HEK293 (cell line): ENCODE measurements at regions not wholly inside any gene's neighbourhood (a gene's known extent, or its start where the extent isn't known, plus 50 kb on each side); places are given as distances from the start of the nearest gene placed in this dataset.
"Not testable (repeated sequence)": the region's sequence is repeated elsewhere in the genome, so short reads cannot be mapped to it uniquely, and the experiment has no call there.

Experiments used
- CTCF ChIA-PET: fragments of 350-600 bp; formaldehyde crosslinking; extraction: SDS; loops from one replicate; lab custom pipeline; 2021; ENCODE audit warnings: antibody characterized with exemption; lab: Yijun Ruan, JAX
- POLR2A ChIA-PET: fragments of 300-600 bp; formaldehyde crosslinking; extraction: SDS; loops from one replicate; lab custom pipeline; 2020; ENCODE audit warnings: antibody characterized with exemption, inconsistent platforms; lab: Yijun Ruan, JAX
- H3K27ac ChIP-seq: fragments of 200-500 bp; sonication (Bioruptor generic); 2 replicates; pipeline ENCODE4 v1.5.1; 2014; ENCODE audit warnings: low read depth, low read length, control low read depth, inconsistent platforms; ENCODE audit errors: extremely low read depth
- H3K36me3 ChIP-seq, 2 experiments: fragments of 200-500 bp in 1 of 2; sonication (Bioruptor generic) in 1 of 2; 1 replicate in 1 of 2; 2 replicates in 1 of 2; pipeline ENCODE4 v1.5.1; 2014 to 2017; ENCODE audit warnings: inconsistent platforms in 2 of 2, low read length in 2 of 2; ENCODE audit not compliant: control insufficient read depth in 2 of 2, insufficient read depth in 1 of 2
- H3K4me1 ChIP-seq: fragments of 200-500 bp; sonication (Bioruptor generic); 2 replicates; pipeline ENCODE4 v1.5.1; 2014; ENCODE audit warnings: mild to moderate bottlenecking, low read length, inconsistent platforms; ENCODE audit not compliant: control insufficient read depth, insufficient read depth
- H3K4me3 ChIP-seq: 2 replicates; pipeline ENCODE4 v1.5.1; 2011; ENCODE audit warnings: low read depth, mild to moderate bottlenecking, control low read depth, low read length, moderate library complexity
- H3K9me3 ChIP-seq: fragments of 200-500 bp; sonication (Bioruptor generic); 2 replicates; pipeline ENCODE4 v1.5.1; 2014; ENCODE audit warnings: low read depth, low read length, inconsistent platforms; ENCODE audit not compliant: control insufficient read depth, insufficient read depth

GRCh38 chr2:111373989-111374388 is 253.3 kb downstream of the BCL2L11 start:
- POLR2A ChIA-PET, H3K4me1 ChIP-seq, H3K4me3 ChIP-seq, H3K36me3 ChIP-seq, H3K9me3 ChIP-seq, H3K27ac ChIP-seq: not testable (repeated sequence)
- CTCF ChIA-PET = interaction anchor here (0.6 kb wide), 1 partner anchor 468 kb away, joined by 3 read pairs; no protein-coding TSS in a partner anchor

GRCh38 chr2:111374734-111375133 is 254.0 kb downstream of the BCL2L11 start:
- POLR2A ChIA-PET, H3K9me3 ChIP-seq, H3K4me1 ChIP-seq, CTCF ChIA-PET, H3K27ac ChIP-seq, H3K4me3 ChIP-seq, H3K36me3 ChIP-seq: not testable (repeated sequence)

- H3K36me3 ChIP-seq, H3K27ac ChIP-seq, CTCF ChIA-PET, POLR2A ChIA-PET, H3K4me1 ChIP-seq, H3K4me3 ChIP-seq, H3K9me3 ChIP-seq: not testable (repeated sequence)
Observed at GRCh38 chr2:111375320-111375883, 254.7 kb downstream of the BCL2L11 start.

GRCh38 chr2:111376272-111376970 is 255.7 kb downstream of the BCL2L11 start:
- H3K4me3 ChIP-seq, CTCF ChIA-PET, H3K9me3 ChIP-seq, H3K27ac ChIP-seq, H3K36me3 ChIP-seq, POLR2A ChIA-PET, H3K4me1 ChIP-seq: not testable (repeated sequence)

- H3K4me1 ChIP-seq, H3K36me3 ChIP-seq, POLR2A ChIA-PET, H3K4me3 ChIP-seq, CTCF ChIA-PET, H3K9me3 ChIP-seq: not testable (repeated sequence)
- peak overlapping the region; percentile 77 for H3K27ac ChIP-seq
Observed at GRCh38 chr2:111376971-111377352, 256.2 kb downstream of the BCL2L11 start.

- POLR2A ChIA-PET, H3K36me3 ChIP-seq, H3K4me1 ChIP-seq, H3K4me3 ChIP-seq, H3K9me3 ChIP-seq, CTCF ChIA-PET: not testable (repeated sequence)
- H3K27ac ChIP-seq = peak overlapping the region; percentile 77
Observed at GRCh38 chr2:111377386-111377959, 256.8 kb downstream of the BCL2L11 start.

GRCh38 chr2:111378348-111378747 is 257.6 kb downstream of the BCL2L11 start:
- H3K4me1 ChIP-seq, CTCF ChIA-PET, H3K4me3 ChIP-seq, POLR2A ChIA-PET, H3K9me3 ChIP-seq, H3K27ac ChIP-seq, H3K36me3 ChIP-seq: not testable (repeated sequence)

- H3K36me3 ChIP-seq, POLR2A ChIA-PET, H3K4me3 ChIP-seq, CTCF ChIA-PET, H3K4me1 ChIP-seq, H3K27ac ChIP-seq, H3K9me3 ChIP-seq: not testable (repeated sequence)
Observed at GRCh38 chr2:111380733-111381439, 260.2 kb downstream of the BCL2L11 start.

- H3K4me1 ChIP-seq, H3K4me3 ChIP-seq, H3K9me3 ChIP-seq, CTCF ChIA-PET, POLR2A ChIA-PET, H3K36me3 ChIP-seq, H3K27ac ChIP-seq: not testable (repeated sequence)
Observed at GRCh38 chr2:111381530-111382306, 261.0 kb downstream of the BCL2L11 start.

- POLR2A ChIA-PET, H3K4me1 ChIP-seq, H3K4me3 ChIP-seq, H3K9me3 ChIP-seq, H3K36me3 ChIP-seq, H3K27ac ChIP-seq, CTCF ChIA-PET: not testable (repeated sequence)
Observed at GRCh38 chr2:111382507-111382906, 261.8 kb downstream of the BCL2L11 start.
